GM19395 (cell line): ENCODE measurements at regions not wholly inside any gene's neighbourhood (a gene's known extent, or its start where the extent isn't known, plus 50 kb on each side); places are given as distances from the start of the nearest gene placed in this dataset.
A peak's percentile ranks its signal among the peaks of the same experiment; 100 is the strongest.

Experiments used
- ATAC-seq: cut with Tn5 transposase; IDR thresholded peaks from one replicate; pipeline ENCODE4 v1.9.1; 2021; ENCODE audit warnings: mild to moderate bottlenecking, moderate library complexity; ENCODE audit not compliant: unreplicated experiment

DNA sequence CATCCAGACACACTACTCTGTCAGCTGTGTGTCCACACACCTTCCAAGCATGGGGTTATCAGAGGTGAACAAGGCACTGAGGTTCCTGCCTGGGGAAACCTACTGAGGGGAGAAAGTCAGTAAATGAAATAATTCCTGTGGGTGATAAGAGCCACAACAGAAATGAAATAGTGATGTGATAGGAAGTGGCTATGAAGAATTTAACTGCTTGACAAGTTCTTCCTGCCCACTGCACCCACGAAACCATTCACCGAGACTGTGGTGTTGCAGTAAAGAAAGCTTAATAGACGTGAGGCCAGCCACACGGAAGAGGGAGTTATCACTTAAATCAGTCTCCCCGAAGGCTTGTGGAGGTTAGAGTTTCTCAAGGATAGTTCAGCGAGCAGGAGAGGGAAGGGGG is 353.1 kb downstream of the UQCRFS1 start:
- no peak for ATAC-seq

GRCh38 chr19:28858933-28859332 is 354.0 kb downstream of the UQCRFS1 start:
- no peak for ATAC-seq

- no peak for ATAC-seq
Measured at GRCh38 chr19:28857967-28858366, 355.0 kb downstream of the UQCRFS1 start.

- ATAC-seq: no peak
Measured at GRCh38 chr19:28855216-28855615, 357.7 kb downstream of the UQCRFS1 start.

GRCh38 chr19:28847468-28847867 is 365.5 kb downstream of the UQCRFS1 start:
- ATAC-seq: no peak

- ATAC-seq: no peak
Measured at GRCh38 chr19:28846094-28846812, 366.7 kb downstream of the UQCRFS1 start.

DNA sequence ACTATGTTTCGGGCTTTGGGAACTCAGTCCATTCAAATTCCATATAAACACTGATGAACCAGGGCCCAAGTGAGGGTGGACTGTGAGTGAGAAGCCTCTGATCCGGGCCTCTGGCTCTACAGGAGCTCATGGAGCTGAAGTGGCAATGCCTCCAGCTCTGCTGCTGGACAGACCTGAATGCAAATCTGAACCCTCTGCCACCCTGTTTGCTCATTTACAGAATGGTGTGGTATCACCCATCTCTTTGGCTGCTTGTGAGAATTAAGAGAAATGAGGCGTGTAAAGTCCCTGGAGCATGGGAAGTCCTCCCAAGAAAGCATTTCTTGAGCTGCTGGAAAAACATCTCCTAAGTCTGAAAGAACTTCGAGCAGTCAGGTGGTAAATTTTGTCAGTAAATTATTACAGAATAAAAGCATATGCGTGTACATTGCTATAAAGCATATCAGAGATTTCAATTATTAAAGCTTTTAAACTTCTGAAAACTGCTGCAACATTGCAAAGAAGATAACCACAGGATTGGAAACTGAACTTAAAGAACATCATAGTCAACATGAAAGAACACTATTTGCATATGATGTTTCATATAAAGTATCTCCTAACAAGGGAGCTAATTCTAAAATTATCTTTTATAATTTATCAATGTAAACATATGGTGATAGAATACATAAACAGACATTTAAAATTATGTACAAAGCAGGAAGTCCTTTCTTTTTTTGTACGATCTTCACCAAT is 369.0 kb downstream of the UQCRFS1 start:
- no peak for ATAC-seq

GRCh38 chr19:28841531-28841930 is 371.4 kb downstream of the UQCRFS1 start:
- ATAC-seq: peak; percentile 77

DNA sequence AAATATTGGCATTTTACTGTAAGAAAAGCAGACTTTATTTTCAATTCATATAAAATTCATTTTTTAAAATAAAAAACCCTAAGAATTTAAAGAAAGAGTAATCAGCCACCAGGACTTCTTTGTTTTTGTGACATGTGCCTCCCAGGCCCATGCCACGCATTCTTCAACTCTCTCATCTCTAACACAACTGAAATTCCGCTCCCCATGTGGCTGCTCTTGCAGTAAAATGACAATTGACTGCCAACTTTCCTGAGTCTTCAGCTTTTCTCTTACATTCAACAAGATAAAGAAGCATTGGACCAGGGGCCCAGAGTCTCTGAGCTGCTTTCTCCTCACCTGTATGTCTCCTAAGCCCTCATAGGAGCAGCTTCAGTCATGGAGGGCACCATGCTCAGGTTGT is 372.1 kb downstream of the UQCRFS1 start:
- ATAC-seq: no peak

DNA sequence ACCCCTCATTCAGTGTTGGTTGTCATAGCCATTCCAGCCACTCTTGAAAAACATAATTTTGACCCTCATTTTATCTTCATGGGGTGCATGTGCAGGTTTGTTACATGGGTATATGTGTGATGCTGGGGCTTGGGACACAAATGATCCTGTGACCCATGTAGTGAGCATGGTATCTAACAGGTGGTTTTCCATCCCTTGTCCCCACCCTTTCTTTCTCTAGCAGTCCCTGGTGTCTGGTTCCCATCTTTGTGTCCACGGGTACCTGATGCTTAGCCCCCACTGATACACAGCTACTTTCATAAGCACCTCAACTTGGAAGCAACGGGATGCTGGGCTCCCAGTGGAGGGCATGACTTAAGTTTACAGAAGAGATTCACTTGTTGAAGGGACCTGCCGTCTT is 373.5 kb downstream of the UQCRFS1 start:
- no peak for ATAC-seq

- no peak for ATAC-seq
Measured at GRCh38 chr19:28838909-28839308, 374.0 kb downstream of the UQCRFS1 start.

DNA sequence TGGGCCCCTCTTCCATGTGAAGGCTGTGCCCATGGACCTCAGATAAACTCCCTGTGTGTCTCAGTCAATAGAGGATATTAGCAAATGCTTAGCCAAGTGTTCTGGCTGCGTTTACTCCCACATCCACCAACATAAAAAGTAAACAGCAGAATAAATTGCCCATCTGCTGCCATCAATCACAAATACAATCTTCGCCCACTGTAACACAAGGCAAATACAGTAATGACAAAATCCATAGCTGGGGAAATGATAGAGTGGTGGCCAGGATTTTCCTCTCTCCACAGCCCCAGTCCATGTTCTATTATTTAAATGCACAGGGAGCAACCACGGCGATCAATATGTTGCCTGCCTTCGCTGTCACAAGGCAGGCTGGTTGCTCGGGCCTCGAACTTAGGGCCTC is 376.5 kb downstream of the UQCRFS1 start:
- ATAC-seq: no peak

DNA sequence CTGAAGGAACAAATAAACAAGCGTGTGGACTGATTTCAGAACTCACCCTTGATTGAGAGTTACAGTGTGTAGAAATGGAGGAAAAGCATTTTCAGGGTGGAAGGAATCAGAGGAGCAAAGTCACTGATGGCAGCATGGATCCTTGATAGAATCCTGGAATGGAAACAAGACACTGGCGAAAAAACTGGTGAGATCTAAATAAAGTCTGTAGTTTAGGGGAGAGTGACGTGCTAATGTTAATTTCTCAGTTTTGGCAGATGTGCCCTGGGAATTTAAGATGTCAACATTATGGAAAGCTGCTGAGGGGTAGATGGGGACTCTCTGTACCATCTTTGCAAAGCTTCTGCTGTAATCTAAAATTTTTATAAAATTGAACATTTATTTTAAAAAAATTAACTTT is 378.0 kb downstream of the UQCRFS1 start:
- ATAC-seq: no peak

DNA sequence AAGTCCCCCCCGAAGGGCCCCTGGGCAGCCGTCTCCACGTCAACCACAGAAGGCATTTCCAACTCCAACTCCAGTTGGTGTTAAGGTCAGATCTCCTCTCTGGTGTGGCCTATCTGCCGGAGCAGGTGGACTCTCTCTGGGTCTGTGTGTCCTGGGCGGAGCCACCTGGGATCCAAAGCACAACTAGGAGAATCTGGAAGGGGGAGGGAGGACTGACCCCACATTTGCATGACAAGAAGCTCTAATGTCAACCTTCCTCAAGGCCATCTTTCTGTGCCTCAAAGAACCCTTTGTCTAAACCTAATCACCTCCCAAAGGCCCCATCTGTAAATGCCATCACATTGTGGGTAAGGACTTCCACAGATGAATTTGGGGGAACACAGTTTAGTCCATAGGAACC is 381.5 kb downstream of the UQCRFS1 start:
- no peak for ATAC-seq

- no peak for ATAC-seq
Measured at GRCh38 chr19:28829762-28830161, 383.2 kb downstream of the UQCRFS1 start.

GRCh38 chr19:28829359-28829758 is 383.6 kb downstream of the UQCRFS1 start:
- ATAC-seq: no peak

- ATAC-seq: no peak
Measured at GRCh38 chr19:28828276-28828870, 384.6 kb downstream of the UQCRFS1 start.

GRCh38 chr19:28827382-28827781 is 385.6 kb downstream of the UQCRFS1 start:
- no peak for ATAC-seq

GRCh38 chr19:28823338-28823961 is 389.5 kb downstream of the UQCRFS1 start:
- no peak for ATAC-seq

- no peak for ATAC-seq
Measured at GRCh38 chr19:28820289-28820688, 392.7 kb downstream of the UQCRFS1 start.

GRCh38 chr19:28815257-28815656 is 397.7 kb downstream of the UQCRFS1 start:
- no peak for ATAC-seq

- ATAC-seq: no peak
Measured at GRCh38 chr19:28794301-28794700, 418.6 kb downstream of the UQCRFS1 start.
